GM23338 (cell line): ENCODE measurements at regions not wholly inside any gene's neighbourhood (a gene's known extent, or its start where the extent isn't known, plus 50 kb on each side); places are given as distances from the start of the nearest gene placed in this dataset.

Experiments
- ATAC-seq: fragments of 200-7000 bp; cut with Tn5 transposase; 3 replicates; pipeline ENCODE4 v1.9.1; 2020
- DNase-seq: peaks from one replicate; pipeline ENCODE4 v3.0.0-alpha.2; 2015; ENCODE audit warnings: low spot score
- H2AFZ ChIP-seq: fragments of 200-600 bp; sonication (generic); 2 replicates; pipeline ENCODE4 v1.8.0; 2016; ENCODE audit warnings: antibody characterized with exemption, mild to moderate bottlenecking, moderate library complexity
- H3F3A ChIP-seq: fragments of 200-600 bp; sonication (generic); replicated peaks from 2 replicates; pipeline ENCODE4 v1.8.0; 2017; ENCODE audit warnings: antibody characterized with exemption, mixed run types, low read depth
- H3K27ac ChIP-seq: fragments of 200-600 bp; sonication (generic); 2 replicates; pipeline ENCODE4 v1.6.1; 2016; ENCODE audit warnings: low read depth
- H3K27me3 ChIP-seq: fragments of 200-600 bp; sonication (generic); 2 replicates; pipeline ENCODE4 v1.8.0; 2016; ENCODE audit warnings: mild to moderate bottlenecking, mixed run types, moderate library complexity; ENCODE audit not compliant: insufficient read depth
- H3K36me3 ChIP-seq: fragments of 200-600 bp; sonication (generic); 2 replicates; pipeline ENCODE4 v1.8.0; 2016; ENCODE audit warnings: mild to moderate bottlenecking; ENCODE audit not compliant: insufficient read depth
- H3K4me1 ChIP-seq: fragments of 200-600 bp; sonication (generic); 2 replicates; pipeline ENCODE4 v1.8.0; 2016; ENCODE audit warnings: mild to moderate bottlenecking, moderate library complexity; ENCODE audit not compliant: insufficient read depth
- H3K4me2 ChIP-seq: fragments of 200-600 bp; sonication (generic); 2 replicates; pipeline ENCODE4 v1.7.1; 2017; ENCODE audit warnings: mixed run types
- H3K4me3 ChIP-seq: fragments of 200-600 bp; sonication (generic); 2 replicates; pipeline ENCODE4 v1.6.1; 2016; ENCODE audit warnings: mixed run types
- H3K79me2 ChIP-seq: fragments of 200-600 bp; sonication (generic); replicated peaks from 2 replicates; pipeline ENCODE4 v1.8.0; 2017; ENCODE audit warnings: mild to moderate bottlenecking; ENCODE audit not compliant: insufficient read depth
- H3K9me2 ChIP-seq: fragments of 200-600 bp; sonication (generic); 2 replicates; pipeline ENCODE4 v1.8.0; 2017; ENCODE audit not compliant: insufficient read depth
- H4K20me1 ChIP-seq: fragments of 200-600 bp; sonication (generic); replicated peaks from 2 replicates; pipeline ENCODE4 v1.8.0; 2017; ENCODE audit warnings: mild to moderate bottlenecking; ENCODE audit not compliant: insufficient read depth
- H3K27ac Mint-ChIP-seq: 2 replicates; pipeline ENCODE4 v1.8.0; 2020; ENCODE audit warnings: inconsistent platforms, mild to moderate bottlenecking, moderate library complexity, mixed read lengths
- H3K27me3 Mint-ChIP-seq: 3 replicates; pipeline ENCODE4 v1.8.0; 2022; ENCODE audit warnings: low read depth, mild to moderate bottlenecking, moderate library complexity, mixed read lengths, inconsistent platforms; ENCODE audit not compliant: insufficient read depth, poor library complexity
- H3K36me3 Mint-ChIP-seq: 3 replicates; pipeline ENCODE4 v1.8.0; 2021; ENCODE audit warnings: low read depth, mild to moderate bottlenecking, inconsistent platforms, moderate library complexity, mixed read lengths
- H3K4me1 Mint-ChIP-seq: 3 replicates; pipeline ENCODE4 v1.8.0; 2020; ENCODE audit warnings: mild to moderate bottlenecking, inconsistent platforms, mixed read lengths
- H3K4me3 Mint-ChIP-seq: 3 replicates; pipeline ENCODE4 v1.8.0; 2021; ENCODE audit warnings: moderate library complexity, mild to moderate bottlenecking, inconsistent platforms, mixed read lengths
- H3K9me3 Mint-ChIP-seq: 3 replicates; pipeline ENCODE4 v1.8.0; 2020; ENCODE audit warnings: moderate library complexity, mild to moderate bottlenecking, inconsistent platforms, mixed read lengths
- CREB1 ChIP-seq: fragments of 250-450 bp; sonication (Bioruptor Pico); IDR thresholded peaks from 2 replicates; pipeline ENCODE4 v1.5.0; 2020; ENCODE audit warnings: low read depth, mild to moderate bottlenecking, moderate library complexity
- EZH2phosphoT487 ChIP-seq: fragments of 200-600 bp; sonication (generic); IDR thresholded peaks from one replicate; pipeline ENCODE4 v1.8.1; 2018; ENCODE audit warnings: antibody characterized with exemption; ENCODE audit not compliant: unreplicated experiment
- NANOG ChIP-seq: IDR thresholded peaks from 2 replicates; pipeline ENCODE4 v1.6.1; 2016; ENCODE audit warnings: antibody characterized with exemption, borderline replicate concordance
- POLR2AphosphoS5 ChIP-seq: IDR thresholded peaks from 2 replicates; pipeline ENCODE4 v1.6.1; 2016; ENCODE audit warnings: antibody characterized with exemption, low read depth
- ZNF331 ChIP-seq: fragments of 250-450 bp; sonication (Bioruptor Pico); IDR thresholded peaks from 2 replicates; pipeline ENCODE4 v1.5.0; 2020; ENCODE audit warnings: low read depth, mild to moderate bottlenecking, moderate library complexity
- TF ChIP-seq, protein P1 (sequence below), 2 experiments: fragments of 200-600 bp in 1 of 2; sonication (generic) in 1 of 2; conservative IDR thresholded peaks; 2 replicates each; pipeline versions ENCODE4 v1.5.1 to v1.6.1; 2016 to 2017; ENCODE audit warnings: antibody characterized with exemption in 2 of 2, low read depth in 2 of 2, mild to moderate bottlenecking in 2 of 2, moderate library complexity in 1 of 2

- Histone ChIP-seq H3K27me3 (no peaks in the 10 kb centered on the region), H3K36me3 (no peaks in the 10 kb centered on the region), H4K20me1 (no peaks in the 10 kb centered on the region), H3K4me3 (peak overlapping the region; percentile 79), H3K27ac (no peak overlapping the region), H3F3A (no peaks in the 10 kb centered on the region), H2AFZ (peak overlapping the region; percentile 93), H3K4me2 (peak overlapping the region; percentile 81), H3K9me2 (no peaks in the 10 kb centered on the region), H3K4me1 (no peaks in the 10 kb centered on the region), H3K79me2 (no peaks in the 10 kb centered on the region)
- no peaks in the 10 kb centered on the region for H3K4me1 Mint-ChIP-seq
- peaks cover 13% of the 10 kb centered on the region for H3K27me3 Mint-ChIP-seq
- peak overlapping the region; percentile 81 for H3K4me3 Mint-ChIP-seq
- ATAC-seq (peak; percentile 92), DNase-seq (peak; percentile 69)
- H3K27ac Mint-ChIP-seq: no peak overlapping the region
- TF ChIP-seq ZNF331 (CRISPR knock-in tag) (no peak), POLR2AphosphoS5 (no peak), EZH2phosphoT487 (no peak), CREB1 (peak; percentile 68; the same call in 1 of the 2 replicates), NANOG (no peak)
- TF ChIP-seq, protein P1, sequence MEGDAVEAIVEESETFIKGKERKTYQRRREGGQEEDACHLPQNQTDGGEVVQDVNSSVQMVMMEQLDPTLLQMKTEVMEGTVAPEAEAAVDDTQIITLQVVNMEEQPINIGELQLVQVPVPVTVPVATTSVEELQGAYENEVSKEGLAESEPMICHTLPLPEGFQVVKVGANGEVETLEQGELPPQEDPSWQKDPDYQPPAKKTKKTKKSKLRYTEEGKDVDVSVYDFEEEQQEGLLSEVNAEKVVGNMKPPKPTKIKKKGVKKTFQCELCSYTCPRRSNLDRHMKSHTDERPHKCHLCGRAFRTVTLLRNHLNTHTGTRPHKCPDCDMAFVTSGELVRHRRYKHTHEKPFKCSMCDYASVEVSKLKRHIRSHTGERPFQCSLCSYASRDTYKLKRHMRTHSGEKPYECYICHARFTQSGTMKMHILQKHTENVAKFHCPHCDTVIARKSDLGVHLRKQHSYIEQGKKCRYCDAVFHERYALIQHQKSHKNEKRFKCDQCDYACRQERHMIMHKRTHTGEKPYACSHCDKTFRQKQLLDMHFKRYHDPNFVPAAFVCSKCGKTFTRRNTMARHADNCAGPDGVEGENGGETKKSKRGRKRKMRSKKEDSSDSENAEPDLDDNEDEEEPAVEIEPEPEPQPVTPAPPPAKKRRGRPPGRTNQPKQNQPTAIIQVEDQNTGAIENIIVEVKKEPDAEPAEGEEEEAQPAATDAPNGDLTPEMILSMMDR (conservative IDR thresholded peaks at IDR 0.05; ENCODE audit: low read depth in 2 of 2): no peak
- H3K36me3 Mint-ChIP-seq: no peaks in the 10 kb centered on the region
- peaks cover 4% of the 10 kb centered on the region; the same call in 1 of the 3 replicates for H3K9me3 Mint-ChIP-seq
Measured at GRCh38 chr6:28597217-28597835, 71.6 kb downstream of the GPX5 start.

DNA sequence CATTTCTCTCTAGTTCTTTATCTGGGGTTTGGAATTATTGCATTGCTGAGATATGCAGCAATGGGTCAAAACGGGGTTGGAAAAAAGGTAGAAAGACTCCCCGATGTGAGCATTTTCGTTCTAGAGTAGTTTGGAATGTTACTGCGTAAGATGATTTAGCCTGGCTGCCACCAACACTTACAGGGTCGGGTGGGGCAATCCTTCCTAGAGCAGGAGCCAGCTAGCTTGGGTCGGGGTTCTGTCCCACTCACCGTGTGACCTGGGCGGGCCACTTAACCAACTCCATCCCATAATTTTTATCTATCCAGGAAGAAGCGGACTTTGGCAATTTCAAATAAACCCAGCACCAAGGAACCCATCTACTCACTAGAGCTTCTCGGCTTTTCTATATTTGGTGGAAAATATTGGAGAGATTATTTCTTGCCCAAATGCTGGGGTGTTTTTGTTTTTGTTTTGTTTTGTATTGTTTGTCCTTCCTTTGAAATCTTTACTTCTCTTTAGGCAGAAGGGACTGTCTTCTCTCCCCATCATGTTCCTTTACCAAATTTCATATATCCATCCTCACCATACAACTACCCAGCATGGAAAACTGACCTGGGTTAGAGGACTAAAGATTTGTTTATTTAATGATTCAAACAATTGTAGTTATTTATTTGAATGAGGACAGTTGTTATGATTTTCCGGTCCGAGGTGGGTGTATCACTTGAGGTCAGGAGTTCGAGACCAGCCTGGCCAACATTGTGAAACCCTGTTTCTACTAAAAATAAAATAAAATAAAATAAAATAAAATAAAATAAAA lies 72.4 kb downstream of the GPX5 start:
- no peak for TF ChIP-seq ZNF331 (CRISPR knock-in tag)
- H3K27ac ChIP-seq: no peak overlapping the region
- H3K4me1 ChIP-seq: no peaks in the 10 kb centered on the region
- no peak overlapping the region for H3K27ac Mint-ChIP-seq
- no peaks in the 10 kb centered on the region for H3K36me3 ChIP-seq
- H2AFZ ChIP-seq: peak overlapping the region; percentile 93
- H4K20me1 ChIP-seq: no peaks in the 10 kb centered on the region
- no peaks in the 10 kb centered on the region for H3K79me2 ChIP-seq
- H3K36me3 Mint-ChIP-seq: no peaks in the 10 kb centered on the region
- peaks cover 4% of the 10 kb centered on the region; the same call in 1 of the 3 replicates for H3K9me3 Mint-ChIP-seq
- H3K9me2 ChIP-seq: no peaks in the 10 kb centered on the region
- no peaks in the 10 kb centered on the region for H3K4me1 Mint-ChIP-seq
- ATAC-seq: peak; percentile 83
- H3F3A ChIP-seq: no peaks in the 10 kb centered on the region
- peak overlapping the region; percentile 81 for H3K4me3 Mint-ChIP-seq
- H3K27me3 ChIP-seq: no peaks in the 10 kb centered on the region
- peak; percentile 66 for DNase-seq
- H3K4me3 ChIP-seq: peak overlapping the region; percentile 79
- H3K27me3 Mint-ChIP-seq: peaks cover 12% of the 10 kb centered on the region
- peak overlapping the region; percentile 81 for H3K4me2 ChIP-seq
